Neural cell (in vitro differentiated cells): ENCODE measurements at regions not wholly inside any gene's neighbourhood (a gene's known extent, or its start where the extent isn't known, plus 50 kb on each side); places are given as distances from the start of the nearest gene placed in this dataset.

Source experiments
- EZH2 ChIP-seq: fragments of 200-600, 300-800 bp; shearing (Covaris generic), sonication (generic); IDR thresholded peaks from 2 replicates; pipeline ENCODE4 v1.6.1; 2014; ENCODE audit warnings: antibody characterized with exemption, low read length, borderline replicate concordance, mild to moderate bottlenecking; ENCODE audit not compliant: insufficient read depth, poor library complexity, severe bottlenecking
- MXI1 ChIP-seq: fragments of 450-650 bp; conservative IDR thresholded peaks from 2 replicates; pipeline ENCODE4 v1.6.1; 2014; ENCODE audit warnings: antibody characterized with exemption, mild to moderate bottlenecking; ENCODE audit not compliant: poor library complexity, severe bottlenecking
- POLR2AphosphoS5 ChIP-seq: IDR thresholded peaks from 2 replicates; pipeline ENCODE4 v1.6.1; 2012
- RAD21 ChIP-seq: fragments of 450-650 bp; conservative IDR thresholded peaks from 2 replicates; pipeline ENCODE4 v1.6.1; 2014; ENCODE audit warnings: antibody characterized with exemption, mild to moderate bottlenecking, moderate library complexity
- SMC3 ChIP-seq: fragments of 450-650 bp; conservative IDR thresholded peaks from 2 replicates; pipeline ENCODE4 v1.6.1; 2014; ENCODE audit warnings: antibody characterized with exemption, mild to moderate bottlenecking, moderate library complexity; ENCODE audit not compliant: poor library complexity
- TAF1 ChIP-seq: IDR thresholded peaks from 2 replicates; pipeline ENCODE4 v1.6.1; 2012; ENCODE audit warnings: low read depth
- TF ChIP-seq, protein P1 (sequence below): fragments of 450-650 bp; IDR thresholded peaks from 2 replicates; pipeline ENCODE4 v1.5.1; 2014; ENCODE audit warnings: antibody characterized with exemption, mild to moderate bottlenecking, moderate library complexity; ENCODE audit not compliant: poor library complexity, severe bottlenecking
- TF ChIP-seq, protein P2 (sequence below): IDR thresholded peaks from 2 replicates; pipeline ENCODE4 v1.6.1; 2012; ENCODE audit warnings: borderline replicate concordance

DNA sequence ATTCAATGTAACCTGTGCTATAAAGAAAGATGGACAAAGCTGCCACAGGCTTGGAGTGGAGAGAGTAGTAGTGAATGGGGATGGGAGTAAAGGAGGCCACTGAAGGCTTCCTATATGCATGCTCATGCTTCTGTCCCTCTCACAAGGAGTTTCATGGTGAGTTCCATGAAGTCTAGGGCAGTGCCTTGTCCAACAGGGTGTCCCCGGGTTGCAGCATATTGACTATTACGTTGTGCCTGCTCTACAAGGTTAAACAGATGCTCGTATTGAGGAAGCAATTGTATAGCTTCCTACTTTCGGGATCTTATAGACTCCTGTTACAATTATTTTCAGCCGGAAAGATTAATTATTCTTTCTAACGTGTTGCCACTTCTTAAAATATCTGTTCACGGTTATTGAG is 129.1 kb upstream of the PIK3R1 start:
- TF ChIP-seq, protein P1, sequence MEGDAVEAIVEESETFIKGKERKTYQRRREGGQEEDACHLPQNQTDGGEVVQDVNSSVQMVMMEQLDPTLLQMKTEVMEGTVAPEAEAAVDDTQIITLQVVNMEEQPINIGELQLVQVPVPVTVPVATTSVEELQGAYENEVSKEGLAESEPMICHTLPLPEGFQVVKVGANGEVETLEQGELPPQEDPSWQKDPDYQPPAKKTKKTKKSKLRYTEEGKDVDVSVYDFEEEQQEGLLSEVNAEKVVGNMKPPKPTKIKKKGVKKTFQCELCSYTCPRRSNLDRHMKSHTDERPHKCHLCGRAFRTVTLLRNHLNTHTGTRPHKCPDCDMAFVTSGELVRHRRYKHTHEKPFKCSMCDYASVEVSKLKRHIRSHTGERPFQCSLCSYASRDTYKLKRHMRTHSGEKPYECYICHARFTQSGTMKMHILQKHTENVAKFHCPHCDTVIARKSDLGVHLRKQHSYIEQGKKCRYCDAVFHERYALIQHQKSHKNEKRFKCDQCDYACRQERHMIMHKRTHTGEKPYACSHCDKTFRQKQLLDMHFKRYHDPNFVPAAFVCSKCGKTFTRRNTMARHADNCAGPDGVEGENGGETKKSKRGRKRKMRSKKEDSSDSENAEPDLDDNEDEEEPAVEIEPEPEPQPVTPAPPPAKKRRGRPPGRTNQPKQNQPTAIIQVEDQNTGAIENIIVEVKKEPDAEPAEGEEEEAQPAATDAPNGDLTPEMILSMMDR = no peak
- TF ChIP-seq, protein P2, sequence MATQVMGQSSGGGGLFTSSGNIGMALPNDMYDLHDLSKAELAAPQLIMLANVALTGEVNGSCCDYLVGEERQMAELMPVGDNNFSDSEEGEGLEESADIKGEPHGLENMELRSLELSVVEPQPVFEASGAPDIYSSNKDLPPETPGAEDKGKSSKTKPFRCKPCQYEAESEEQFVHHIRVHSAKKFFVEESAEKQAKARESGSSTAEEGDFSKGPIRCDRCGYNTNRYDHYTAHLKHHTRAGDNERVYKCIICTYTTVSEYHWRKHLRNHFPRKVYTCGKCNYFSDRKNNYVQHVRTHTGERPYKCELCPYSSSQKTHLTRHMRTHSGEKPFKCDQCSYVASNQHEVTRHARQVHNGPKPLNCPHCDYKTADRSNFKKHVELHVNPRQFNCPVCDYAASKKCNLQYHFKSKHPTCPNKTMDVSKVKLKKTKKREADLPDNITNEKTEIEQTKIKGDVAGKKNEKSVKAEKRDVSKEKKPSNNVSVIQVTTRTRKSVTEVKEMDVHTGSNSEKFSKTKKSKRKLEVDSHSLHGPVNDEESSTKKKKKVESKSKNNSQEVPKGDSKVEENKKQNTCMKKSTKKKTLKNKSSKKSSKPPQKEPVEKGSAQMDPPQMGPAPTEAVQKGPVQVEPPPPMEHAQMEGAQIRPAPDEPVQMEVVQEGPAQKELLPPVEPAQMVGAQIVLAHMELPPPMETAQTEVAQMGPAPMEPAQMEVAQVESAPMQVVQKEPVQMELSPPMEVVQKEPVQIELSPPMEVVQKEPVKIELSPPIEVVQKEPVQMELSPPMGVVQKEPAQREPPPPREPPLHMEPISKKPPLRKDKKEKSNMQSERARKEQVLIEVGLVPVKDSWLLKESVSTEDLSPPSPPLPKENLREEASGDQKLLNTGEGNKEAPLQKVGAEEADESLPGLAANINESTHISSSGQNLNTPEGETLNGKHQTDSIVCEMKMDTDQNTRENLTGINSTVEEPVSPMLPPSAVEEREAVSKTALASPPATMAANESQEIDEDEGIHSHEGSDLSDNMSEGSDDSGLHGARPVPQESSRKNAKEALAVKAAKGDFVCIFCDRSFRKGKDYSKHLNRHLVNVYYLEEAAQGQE = no peak
- TF ChIP-seq MXI1 (no peak), EZH2 (no peak), RAD21 (no peak), POLR2AphosphoS5 (no peak), TAF1 (no peak), SMC3 (no peak)
